ENCODE measurements at regions not wholly inside any gene's neighbourhood (a gene's known extent, or its start where the extent isn't known, plus 50 kb on each side); places are given as distances from the start of the nearest gene placed in this dataset.

DNA sequence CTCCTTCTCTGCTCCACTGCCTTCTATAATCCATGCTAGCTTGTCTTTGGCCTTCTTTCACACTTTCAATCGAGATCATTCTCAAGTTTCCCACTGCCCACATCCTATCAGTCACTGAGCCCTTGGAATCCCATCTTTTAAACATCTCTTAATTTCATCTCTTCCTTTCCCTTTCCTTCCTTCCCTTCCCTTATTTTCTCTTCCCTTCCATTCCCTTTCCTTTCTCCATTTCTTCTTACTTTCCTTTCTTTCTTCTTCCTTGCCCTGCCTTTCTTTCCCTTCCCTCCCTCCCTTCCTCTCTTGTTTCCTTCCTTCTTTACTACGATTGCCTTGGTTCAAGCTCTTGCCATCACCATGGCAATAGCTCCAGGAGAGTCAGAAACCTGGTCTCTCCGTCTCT is 183.8 kb downstream of the EMP1 start:
- DNase-seq (ENCODE audit: low spot score) = no peak

DNA sequence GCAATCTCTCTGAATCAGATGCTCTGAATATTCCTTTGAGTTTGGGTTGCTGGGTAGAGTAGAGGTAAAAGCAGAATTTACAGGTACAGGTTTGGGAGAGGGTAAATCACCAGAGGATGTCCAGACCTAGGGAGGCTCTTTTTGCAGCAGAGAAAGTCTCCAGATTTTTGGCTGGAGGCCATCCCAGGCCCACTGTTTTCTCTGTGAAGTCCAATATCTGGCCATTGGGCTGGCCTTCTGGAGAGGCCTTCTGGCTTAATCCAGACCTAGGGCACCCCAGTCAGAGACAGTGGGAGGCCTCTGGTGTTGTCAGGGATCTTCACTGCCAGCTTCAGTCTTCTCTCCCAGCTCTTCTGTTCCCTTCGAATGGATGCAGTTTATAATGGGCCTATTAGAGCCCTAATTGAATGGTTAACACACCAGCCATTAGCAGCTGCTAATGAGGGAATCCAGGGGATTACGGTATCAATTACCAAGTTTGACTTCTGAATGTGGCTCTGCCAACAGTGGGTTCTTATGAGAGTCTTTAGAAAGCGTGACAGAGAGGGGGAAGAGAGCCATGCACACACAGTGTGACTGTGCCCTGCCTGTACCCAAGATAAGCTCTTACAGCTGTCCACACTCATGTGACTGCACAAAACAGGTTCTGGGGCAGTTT is 183.1 kb downstream of the EMP1 start:
- DNase-seq (ENCODE audit: low spot score) = no peak

DNA sequence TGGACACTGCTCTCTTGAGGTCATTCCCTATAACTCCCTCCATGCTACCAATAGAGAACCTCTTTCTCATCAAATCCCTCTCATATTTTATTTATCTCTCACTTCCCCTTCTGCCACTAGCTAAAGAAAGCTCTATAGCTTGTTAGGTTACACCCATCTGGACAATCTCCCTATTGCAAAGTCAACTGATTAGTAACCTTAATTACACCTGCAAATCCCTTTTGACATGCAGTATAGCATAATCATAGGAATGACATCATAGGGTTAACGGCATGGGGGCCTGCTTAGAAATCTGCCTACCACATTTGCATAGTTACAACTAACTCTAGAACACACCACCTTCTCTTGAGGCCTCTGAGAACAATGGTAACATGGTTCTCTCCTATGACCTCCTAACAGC is 181.2 kb downstream of the EMP1 start:
- peak; percentile 55 for DNase-seq (ENCODE audit: low spot score)

DNA sequence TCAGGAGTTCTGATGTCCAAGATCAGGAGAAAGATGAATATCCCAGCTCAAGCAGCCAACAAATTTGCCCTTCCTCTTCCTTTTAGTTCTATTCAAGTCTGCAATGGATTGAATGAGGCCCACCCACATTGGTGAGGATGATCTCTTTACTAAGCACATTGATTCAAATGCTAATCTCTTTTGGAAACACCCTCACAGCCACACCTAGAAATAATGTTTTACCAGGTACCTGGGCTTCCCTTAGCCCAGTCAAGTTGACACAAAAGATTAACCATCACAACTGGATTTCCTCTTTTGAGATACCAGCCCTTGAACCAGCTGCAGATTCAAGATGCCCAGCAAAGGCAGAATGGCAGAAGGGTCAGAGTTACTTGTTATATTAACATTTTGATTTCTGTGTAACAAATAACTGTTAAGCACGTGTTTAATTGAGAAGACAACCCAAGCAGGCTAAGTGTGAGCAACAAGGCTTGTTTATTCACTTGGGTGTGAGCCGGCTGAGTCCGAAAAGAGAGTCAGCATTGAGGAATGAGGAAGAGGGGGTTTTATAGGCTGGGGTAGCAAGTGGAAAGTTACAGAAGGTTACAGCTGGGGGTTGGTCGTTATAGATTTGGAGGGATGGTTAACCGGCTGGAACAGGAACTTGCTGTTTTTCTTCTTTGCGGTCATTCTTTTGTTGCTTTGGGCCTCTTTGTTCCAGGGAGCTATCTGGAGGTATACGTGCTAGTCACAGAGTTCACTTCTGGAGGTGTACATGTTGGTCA is 180.3 kb downstream of the EMP1 start:
- peak; percentile 95 for DNase-seq (ENCODE audit: low spot score)

DNA sequence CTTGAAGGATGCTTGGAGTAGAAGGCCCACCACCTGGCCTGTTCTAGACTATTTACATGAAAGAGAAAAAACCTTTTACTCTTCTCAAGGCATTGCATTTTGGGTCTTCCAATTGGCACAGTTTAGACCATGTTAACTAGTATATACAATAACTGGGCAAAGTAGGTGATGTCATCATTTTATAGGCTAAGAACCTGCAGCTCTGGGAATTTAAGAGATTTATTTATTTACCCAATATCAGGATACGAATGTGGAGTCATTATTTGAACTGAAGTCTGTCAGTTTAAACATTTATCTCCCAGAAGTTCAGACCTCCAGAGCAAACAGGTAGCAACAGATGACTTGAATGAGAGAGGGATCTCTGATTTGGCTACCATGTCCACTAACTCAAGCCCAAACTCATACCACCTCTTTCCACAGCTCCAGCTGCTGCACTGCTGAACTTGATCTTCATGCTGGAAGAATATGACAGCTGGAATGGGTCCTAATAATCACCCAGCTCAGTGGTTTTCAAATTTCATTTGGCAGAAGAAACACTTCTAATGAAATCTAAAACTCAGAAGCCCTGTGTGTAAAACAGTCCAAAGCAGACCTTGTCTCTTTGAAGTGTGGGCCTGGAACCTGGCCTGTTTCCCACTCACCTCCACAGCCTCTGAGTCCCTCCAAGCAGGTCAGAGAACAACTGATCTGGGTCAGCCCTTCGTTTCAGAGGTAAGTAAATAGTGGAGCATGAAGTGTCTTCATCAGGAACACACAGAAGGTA is 179.2 kb downstream of the EMP1 start:
- no peak for DNase-seq (ENCODE audit: low spot score)

DNA sequence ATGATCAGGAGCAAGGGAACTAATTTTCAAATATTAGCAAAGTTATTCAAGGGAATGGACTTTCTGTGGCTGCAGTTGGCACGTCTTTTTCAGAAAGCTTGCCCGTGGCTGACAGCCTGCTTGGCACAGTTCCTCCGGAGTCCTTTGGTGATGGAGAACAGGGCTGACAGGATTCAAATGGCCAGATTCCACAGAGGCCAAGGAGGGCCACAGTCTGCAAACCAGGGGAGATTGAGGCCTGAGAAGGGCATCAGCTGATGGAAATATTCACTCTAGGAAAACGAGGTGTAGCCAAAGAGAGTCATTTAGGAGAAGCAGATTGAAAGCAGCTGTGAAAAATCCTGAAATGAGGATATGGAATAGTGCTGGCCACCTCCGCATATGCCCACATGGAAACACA is 178.3 kb downstream of the EMP1 start:
- DNase-seq (ENCODE audit: low spot score) = no peak

DNA sequence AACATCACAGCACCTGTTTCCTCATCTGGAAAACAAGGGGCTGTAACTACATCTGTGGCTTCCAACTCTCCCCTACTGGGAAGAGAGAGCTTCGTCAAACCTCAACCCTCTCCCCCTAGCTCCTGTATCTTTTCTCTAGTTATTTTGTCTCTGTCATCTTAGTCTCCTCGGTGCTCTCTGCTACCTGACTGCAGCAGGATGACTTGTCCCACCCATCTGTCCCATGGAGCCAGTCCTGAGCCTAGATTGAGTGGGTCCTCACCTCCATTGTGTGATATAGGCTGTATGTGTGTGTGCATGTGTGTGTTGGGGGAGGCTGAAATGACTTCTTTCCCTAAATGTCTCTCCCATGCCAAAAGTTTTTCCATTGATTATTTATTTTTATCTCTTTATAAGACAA is 177.3 kb downstream of the EMP1 start:
- DNase-seq (ENCODE audit: low spot score) = no peak

DNA sequence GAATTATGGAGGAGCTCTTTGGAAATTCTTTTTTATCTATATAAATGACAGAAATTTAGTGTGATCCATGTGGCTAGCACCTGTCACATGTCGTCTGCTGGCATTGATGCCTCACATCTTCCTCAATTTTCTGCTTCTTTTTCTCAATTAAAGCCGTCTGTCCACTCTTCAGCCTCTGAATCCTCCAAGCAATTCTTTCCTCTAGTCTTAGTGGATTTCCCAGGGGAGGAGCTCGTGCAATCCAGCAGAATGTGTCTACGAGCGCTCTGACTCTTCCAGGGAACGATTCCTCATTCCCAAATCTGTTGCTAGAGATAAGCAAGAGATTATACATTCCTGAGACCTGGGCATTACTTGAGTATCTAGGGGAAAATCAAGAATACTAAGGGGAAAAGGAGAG is 176.6 kb downstream of the EMP1 start:
- no peak for DNase-seq (ENCODE audit: low spot score)

DNA sequence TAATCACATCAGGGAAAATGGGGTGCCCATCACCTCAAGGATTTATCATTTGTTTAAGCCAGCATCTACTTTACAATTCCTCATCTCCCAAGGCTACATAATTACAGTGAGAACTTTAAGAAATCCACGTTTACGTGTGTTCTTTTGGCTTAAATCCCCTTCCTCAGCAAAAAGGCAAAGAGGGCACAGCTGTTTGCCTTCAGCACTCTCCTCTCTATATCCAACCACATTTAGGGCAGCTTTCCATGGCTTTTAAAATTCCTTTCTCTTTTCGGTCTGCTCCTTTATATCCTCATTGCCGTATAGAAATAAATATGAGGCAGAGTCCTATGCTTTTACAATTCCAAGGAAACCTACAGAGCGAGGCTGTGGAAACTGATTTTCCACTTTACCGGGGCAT is 175.9 kb downstream of the EMP1 start:
- DNase-seq (ENCODE audit: low spot score) = no peak

DNA sequence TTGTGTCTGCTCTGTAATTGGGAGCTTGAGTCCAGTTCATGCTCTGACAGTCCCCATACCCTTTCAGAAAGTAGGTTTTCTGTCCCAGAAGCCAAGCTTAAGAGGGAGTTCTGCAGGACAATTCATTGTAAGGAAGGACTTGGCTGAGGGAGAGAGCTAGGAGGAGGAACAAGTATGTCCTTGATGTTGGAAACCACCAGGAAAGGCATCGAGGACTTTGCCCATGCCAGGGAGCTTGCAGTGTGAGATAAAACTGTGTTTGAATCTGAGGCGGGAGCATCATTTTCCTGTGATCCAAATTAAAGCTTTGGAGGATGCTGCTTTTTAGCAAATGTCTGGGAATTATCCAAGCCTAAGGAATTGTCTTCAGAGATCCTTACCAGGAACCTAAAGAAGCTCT is 175.3 kb downstream of the EMP1 start:
- DNase-seq (ENCODE audit: low spot score) = no peak

DNA sequence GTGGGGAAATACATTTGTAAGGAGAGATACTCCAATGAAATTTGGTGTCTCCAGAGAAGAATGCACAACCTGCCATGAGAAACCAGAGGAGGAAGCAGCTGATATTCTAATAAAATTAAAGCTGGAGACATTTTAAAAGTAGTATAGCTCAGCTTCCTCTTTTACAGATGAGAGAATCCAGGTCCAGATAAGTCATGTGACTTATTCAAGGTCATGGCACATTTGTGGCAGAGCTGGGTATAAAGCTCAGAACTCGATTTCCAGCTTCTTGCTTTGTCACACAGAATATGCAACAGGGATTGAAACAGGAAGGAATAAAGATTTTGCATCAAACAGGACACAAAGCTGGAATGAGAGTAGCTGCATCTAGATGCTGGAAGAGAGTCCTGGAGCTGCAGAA is 174.8 kb downstream of the EMP1 start:
- no peak for DNase-seq (ENCODE audit: low spot score)

DNA sequence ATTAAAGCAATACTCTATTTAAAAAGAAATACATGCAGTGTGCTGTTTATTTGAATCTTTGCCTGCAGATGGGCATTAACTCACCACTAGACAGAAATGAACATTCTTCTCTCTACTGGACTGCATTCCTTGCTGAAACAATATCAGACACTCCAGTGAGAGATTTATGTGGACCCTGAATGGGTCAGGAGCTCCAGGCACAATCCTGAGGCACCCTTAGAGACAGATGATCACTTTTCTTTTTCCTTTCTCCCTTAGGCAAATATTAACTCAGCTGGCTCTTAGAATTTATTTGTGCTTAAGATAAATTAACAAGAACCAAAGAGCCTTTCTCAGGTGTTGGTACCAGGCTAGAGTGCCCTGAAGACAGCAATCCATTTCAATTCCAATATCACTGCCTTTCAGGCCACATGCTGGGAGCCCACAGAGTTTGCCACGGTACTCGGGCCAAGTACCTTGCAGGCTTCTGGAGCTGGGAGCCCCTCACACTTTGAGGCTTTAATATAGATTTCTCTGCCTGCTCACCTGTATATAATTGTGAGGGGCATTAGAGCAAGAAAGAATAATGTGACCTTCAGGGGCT is 173.0 kb downstream of the EMP1 start:
- no peak for DNase-seq (ENCODE audit: low spot score)

DNA sequence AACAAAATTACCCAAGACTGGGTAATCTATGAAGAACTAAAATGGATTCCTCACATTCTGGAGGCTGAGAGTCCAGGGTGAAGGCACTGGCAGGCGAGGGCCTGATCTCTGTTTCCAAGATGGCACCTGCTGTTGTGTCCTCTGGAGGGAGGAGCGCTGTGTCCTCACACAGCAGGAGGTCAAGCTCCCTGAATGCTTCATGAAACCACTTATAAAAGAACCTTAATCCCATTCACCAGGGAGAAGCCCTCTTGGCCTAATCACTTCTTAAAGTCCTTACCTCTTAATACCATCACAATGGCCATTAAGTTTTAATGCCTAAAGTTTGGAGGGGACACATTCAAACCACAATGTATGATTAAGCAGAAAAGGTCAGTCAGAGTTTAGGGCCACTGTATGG is 172.4 kb downstream of the EMP1 start:
- DNase-seq (ENCODE audit: low spot score) = no peak

DNA sequence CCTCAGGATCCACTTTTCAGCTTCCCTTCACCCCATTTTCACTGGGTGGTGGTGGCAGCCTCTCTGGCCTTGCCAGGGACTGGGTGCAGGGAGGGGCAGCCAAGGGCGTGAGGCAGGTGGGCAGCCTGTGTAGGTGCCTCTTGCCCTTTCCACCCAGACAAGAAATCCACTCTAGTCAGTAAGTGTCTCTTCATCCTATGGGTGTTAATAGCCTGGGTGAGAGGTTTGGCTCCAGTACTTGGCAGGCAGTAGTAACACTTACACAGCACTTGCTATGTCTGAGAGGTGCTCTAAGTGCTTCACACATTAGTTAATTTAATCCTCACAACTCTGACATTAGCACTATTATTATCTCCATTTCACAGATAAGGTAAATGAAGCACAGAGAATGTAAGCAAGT is 171.9 kb downstream of the EMP1 start:
- DNase-seq (ENCODE audit: low spot score) = no peak

DNA sequence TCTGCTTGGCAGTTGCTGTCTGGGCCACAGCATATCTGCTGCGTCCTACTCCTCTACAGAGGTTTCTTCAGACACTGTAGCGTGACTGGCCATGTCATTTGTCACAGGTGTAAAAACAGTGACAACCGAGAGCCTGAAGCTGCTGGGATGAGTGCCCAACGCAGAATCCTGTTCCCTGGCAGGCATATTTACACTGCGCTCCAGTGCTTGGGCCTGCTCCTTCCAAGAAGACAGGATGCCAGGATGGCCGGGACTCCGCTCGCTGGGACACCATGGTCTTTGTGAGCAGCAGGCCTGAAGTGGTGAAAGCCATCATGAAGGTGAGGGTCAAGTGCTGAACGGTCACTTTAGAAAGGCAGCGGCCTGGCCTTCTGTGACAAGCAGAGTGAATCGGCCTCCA is 171.4 kb downstream of the EMP1 start:
- DNase-seq (ENCODE audit: low spot score) = no peak

DNA sequence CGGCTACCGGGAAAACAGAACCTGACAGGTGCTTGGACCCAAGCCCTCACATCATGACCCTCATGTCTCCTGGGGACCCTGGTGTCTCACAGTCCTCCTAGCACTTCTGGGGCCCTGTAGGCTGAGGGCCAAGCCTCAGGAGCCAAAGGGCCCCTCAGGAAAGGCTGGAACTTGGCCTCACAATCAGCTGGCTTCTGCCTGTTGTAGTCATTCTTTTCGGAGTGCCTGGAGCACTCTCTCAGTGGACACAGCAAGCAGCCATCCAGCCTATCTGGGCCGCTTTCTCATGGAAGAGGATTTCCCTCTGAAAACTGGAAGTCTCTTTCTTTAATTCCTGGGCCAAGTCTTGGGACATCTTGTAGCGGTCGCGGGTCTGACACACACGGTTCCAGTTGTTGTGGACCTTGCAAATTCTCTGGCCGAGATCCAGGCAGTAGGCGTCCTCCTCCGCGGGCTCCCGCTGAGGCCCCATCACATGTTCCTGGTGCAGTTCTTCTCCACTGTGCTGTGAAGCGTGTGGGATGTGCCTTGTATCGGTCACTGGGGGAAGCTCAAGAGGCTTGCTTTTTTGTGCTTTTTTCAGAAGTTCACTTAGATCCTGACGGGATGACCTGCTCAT is 169.3 kb downstream of the EMP1 start:
- DNase-seq (ENCODE audit: low spot score) = no peak

DNA sequence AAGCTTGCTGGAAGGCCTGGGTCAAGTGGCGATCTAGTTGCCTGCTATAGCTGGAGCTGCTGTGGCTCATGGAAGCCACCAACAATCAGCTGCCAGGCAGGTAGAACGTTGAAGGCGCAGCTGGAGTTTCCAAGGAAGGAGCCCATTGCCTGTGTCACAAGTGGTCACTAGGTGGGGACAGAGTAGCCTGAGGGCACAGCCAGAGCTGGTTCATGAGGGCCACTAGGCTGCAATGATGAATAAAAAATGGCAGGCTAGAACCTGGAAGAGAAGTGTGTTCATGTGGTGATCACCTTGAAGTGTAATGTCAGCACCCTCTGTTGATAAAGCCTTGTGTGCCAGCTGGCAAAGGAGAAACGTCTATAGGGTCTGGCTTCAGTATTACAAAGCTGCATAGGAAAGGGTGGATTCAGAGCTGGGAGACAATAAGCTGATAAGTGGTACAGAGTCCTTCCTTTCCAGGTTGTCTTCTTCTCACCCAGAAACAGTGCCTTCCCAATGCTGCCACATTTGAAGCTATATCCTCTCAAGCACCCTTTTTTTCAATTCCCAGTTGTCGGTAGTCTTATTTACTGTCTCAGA is 165.8 kb downstream of the EMP1 start:
- DNase-seq (ENCODE audit: low spot score) = peak; percentile 86

DNA sequence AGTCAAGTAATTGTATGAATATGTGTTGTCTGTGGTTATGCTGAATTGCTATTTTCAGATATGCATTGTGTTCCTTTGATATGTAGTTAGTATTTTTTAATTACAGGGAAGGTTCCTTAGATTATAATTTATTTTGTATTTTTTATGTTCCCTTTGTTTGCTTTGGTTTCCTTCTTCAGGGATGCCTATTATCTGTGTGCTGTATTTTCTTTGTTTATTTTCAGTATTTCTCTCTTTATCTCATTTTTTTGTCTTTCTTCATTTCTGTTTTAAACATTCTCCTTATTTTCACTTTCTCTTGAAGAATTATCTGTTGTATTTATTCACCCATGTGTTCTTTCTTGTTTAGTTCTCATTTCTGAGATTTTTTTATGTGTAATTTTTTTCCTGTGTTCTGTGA is 163.1 kb downstream of the EMP1 start:
- DNase-seq (ENCODE audit: low spot score) = no peak

DNA sequence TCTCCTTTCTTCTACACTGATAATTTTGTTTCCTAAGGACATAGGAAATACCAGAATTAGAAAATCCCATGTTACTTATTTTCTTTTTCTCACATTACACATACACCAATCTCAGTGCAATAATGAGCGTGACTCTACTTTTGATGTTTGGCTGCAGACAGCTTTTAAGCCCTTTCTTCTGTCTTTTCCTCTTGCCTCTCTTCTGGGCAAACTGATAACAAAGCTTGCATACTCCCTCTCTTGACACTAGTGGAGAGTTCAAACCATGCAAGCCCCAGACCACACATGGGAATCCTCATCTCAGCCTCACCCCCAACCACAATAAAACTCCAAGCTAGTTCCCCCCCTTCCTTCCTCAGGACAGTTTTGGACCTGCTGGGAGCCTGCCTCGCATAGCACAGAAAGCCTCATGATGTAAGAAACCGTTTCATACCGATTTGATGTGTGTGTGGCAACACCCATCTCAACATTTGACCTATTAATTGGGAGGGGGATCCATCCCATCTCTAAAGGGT is 161.9 kb downstream of the EMP1 start:
- DNase-seq (ENCODE audit: low spot score) = no peak

DNA sequence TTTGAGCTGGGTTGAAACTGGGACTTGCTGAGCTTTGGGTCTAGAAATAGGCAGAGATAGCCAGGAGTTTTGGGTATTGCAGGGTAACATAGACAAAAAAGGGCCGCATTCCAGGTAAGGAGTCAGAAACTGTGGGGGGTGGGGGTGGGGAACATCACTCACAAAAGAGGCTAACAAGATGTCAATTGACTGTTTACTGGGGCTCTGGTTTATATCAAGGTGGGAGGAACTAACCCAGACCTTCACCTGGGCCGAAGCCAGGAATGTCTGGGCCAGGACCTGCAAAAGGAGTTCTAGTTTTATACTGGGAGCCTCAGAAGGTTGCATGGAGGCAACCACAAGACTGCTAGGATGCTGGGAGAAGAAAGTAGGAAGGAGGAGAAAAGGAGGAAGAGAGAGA is 154.4 kb downstream of the EMP1 start:
- DNase-seq (ENCODE audit: low spot score) = no peak

DNA sequence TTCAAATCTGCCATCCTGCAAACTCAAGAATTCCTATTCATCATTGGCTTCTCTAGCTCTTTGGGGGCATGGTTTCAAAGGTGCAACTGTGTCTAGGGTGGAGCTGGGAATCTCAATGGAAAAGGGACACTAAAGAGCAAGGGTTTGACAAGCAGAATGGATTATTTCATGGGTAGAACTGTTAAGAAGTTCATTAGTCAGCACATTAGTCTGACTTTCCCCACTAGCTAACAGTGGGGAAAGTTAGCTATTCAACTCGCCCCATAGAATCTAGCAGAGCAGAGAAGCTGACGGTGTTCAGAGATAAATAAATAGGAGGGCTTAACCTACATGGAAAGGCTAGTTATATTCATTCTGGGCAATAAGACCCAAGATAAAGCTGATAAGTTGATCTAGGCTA is 153.9 kb downstream of the EMP1 start:
- no peak for DNase-seq (ENCODE audit: low spot score)

DNA sequence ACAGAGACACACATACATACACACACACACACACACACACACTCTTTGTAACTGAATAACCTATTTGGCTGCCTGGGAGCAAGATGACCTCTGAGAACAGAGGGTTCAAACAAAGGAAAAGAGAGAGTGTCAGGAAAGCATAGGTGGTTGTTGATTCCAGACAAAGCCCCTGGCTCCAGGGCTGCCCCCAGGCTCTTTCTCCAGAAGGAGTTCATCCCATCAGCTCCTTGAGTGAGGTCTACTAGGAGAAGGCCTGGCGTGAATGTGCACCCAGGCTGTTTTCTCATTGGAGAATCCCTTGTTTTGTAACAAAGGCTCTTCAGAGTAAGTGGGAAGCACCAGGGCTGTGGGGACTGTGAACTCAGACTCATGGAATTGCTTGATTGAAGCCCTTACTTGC is 151.9 kb downstream of the EMP1 start:
- no peak for DNase-seq (ENCODE audit: low spot score)

All from LoVo (cell line).